ENCODE measurements at regions not wholly inside any gene's neighbourhood (a gene's known extent, or its start where the extent isn't known, plus 50 kb on each side); places are given as distances from the start of the nearest gene placed in this dataset.

DNA sequence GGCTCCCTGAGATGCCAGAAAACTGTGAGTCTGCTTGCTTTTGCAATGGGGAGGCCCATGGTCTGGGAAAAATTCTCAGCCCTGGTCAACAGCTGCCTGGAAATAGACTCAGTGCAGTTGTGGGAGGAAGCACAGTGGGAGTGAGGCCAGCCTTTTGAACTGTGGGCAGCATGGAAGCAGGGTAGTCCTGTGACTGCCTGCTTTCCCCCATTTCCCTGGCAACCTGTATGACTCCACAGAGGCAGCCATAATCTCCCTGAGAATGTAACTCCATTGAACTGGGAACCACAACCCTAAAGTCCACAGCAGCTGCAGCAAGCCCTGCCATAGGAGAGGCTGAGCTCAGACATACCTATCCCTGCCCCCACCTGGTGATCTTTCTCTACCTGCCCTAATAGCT lies 494.6 kb upstream of the FAT3 start:
- intact Hi-C loops (cut with micrococcal nuclease): no loop called here
- CTCF ChIA-PET: no interaction called here
- no peaks in the 10 kb centered on the region for H3K36me3 ChIP-seq (ENCODE audit: control insufficient read depth in 2 of 3, insufficient read depth in 3 of 3, low read length in 3 of 3)

DNA sequence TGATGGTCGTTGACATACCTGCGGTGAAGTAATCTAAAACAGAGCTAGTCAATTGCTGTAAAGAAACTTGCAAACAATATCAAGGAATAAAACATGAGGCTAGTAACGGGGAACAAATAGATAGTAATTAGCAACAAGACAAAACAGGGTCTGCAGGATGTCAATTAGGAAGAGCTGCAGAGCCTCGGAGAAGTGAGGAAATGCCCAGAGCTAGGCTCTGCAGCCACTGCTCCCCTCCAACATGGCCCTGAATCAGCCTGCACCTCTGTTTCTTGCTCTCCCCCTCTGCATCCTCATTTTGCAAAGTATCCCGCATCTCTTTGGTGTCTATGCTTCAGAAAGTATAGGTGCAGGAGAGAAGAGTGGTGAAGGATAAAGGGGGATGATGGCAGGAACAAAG lies 507.4 kb upstream of the FAT3 start:
- Mint-ChIP-seq H3K4me3 (no peak overlapping the region), H3K36me3 (no peaks in the 10 kb centered on the region), H3K27ac (no peak overlapping the region), H3K27me3 (no peaks in the 10 kb centered on the region), H3K4me1 (no peaks in the 10 kb centered on the region), H3K9me3 (peaks cover 0 to 15% (median 6%) of the 10 kb centered on the region in 11 donors)
- no peaks in the 10 kb centered on the region for H3K27me3 ChIP-seq (ENCODE audit: control insufficient read depth in 2 of 2, insufficient read depth in 2 of 2, low read length in 2 of 2)
- ChIA-PET POLR2A (no interaction called here), CTCF (no interaction called here)
- H3K4me1 ChIP-seq (ENCODE audit: control insufficient read depth in 2 of 2, insufficient read depth in 2 of 2, low read length in 2 of 2): no peaks in the 10 kb centered on the region
- no peak overlapping the region for H3K4me3 ChIP-seq (ENCODE audit: low read length)
- ATAC-seq (no peak), DNase-seq (no peak)
- no peaks in the 10 kb centered on the region for H3K36me3 ChIP-seq (ENCODE audit: control insufficient read depth in 2 of 3, insufficient read depth in 3 of 3, low read length in 3 of 3)
- intact Hi-C loops (cut with micrococcal nuclease): no loop called here
- no peak overlapping the region for H3K27ac ChIP-seq (ENCODE audit: low read depth, low read length)
- no peaks in the 10 kb centered on the region for H3K9me3 ChIP-seq (ENCODE audit: control insufficient read depth in 2 of 3, low read length in 3 of 3)

More for the DNA sequence above, 494.6 kb upstream of the FAT3 start:
- Histone ChIP-seq H3K27me3 (ENCODE audit: control insufficient read depth in 2 of 2, insufficient read depth in 2 of 2, low read length in 2 of 2) (no peaks in the 10 kb centered on the region), H3K4me1 (ENCODE audit: control insufficient read depth in 2 of 2, insufficient read depth in 2 of 2, low read length in 2 of 2) (no peaks in the 10 kb centered on the region), H3K9me3 (ENCODE audit: control insufficient read depth in 2 of 3, low read length in 3 of 3) (peaks cover 0 to 4% (median 0%) of the 10 kb centered on the region in 3 experiments), H3K27ac (ENCODE audit: low read depth, low read length) (no peak overlapping the region), H3K4me3 (ENCODE audit: low read length) (no peak overlapping the region)
- H3K27me3 Mint-ChIP-seq: no peaks in the 10 kb centered on the region
- ATAC-seq (no peak), DNase-seq (no peak)
- H3K36me3 Mint-ChIP-seq: peaks cover 0 to 4% (median 0%) of the 10 kb centered on the region in 5 donors
- POLR2A ChIA-PET: no interaction called here
- H3K9me3 Mint-ChIP-seq: peaks cover 5 to 27% (median 9%) of the 10 kb centered on the region in 11 donors
- no peak overlapping the region for H3K27ac Mint-ChIP-seq
- no peaks in the 10 kb centered on the region for H3K4me1 Mint-ChIP-seq
- H3K4me3 Mint-ChIP-seq: no peak overlapping the region

DNA sequence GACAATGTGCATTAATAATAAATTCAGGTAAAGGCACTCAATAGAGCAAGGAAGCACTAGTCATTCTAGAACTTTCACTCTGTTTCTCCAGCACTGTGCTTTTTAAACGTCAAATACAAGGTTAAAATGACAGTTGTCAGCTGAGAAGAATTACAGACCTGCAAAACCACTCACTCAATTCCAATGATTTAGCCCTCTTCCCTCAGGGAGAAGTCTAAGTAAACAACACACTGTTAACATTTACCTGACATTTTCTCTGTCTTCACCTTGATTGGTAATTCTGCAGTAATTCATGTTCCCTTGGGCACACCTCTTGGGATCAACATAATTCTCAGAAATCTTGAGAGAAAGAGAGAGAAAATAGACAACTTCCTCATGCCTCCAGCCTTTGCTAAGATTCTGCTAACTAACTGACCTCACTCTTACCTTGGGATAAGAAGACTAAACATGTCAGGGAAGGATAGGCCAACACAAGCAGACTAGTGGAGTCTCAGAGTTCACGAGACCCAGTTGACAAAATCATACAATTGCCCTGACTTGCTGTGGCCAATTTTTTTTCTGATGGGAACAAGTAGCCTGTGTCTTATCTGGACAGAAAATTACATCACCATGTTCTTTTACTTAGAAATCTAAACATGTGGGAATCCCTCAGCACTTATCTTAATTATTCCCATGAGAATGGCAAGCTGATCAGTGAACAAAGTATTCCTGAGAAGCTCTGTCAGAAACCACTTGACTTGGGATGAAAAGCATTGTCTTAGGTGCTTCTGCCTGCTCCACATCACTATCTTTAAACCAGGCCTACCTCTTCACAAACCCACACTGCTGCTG lies 516.8 kb upstream of the FAT3 start:
- H3K27ac ChIP-seq (ENCODE audit: low read depth, low read length): no peak overlapping the region
- Mint-ChIP-seq H3K27ac (no peak overlapping the region), H3K36me3 (no peaks in the 10 kb centered on the region), H3K9me3 (peaks cover 0 to 12% (median 4%) of the 10 kb centered on the region in 11 donors), H3K4me1 (no peaks in the 10 kb centered on the region), H3K4me3 (no peak overlapping the region), H3K27me3 (no peaks in the 10 kb centered on the region)
- CTCF ChIA-PET: no interaction called here
- no peak for DNase-seq
- no peaks in the 10 kb centered on the region for H3K36me3 ChIP-seq (ENCODE audit: control insufficient read depth in 2 of 3, insufficient read depth in 3 of 3, low read length in 3 of 3)
- intact Hi-C loops (cut with micrococcal nuclease): no loop called here
- POLR2A ChIA-PET: no interaction called here
- ATAC-seq: no peak
- no peaks in the 10 kb centered on the region for H3K27me3 ChIP-seq (ENCODE audit: control insufficient read depth in 2 of 2, insufficient read depth in 2 of 2, low read length in 2 of 2)
- no peak overlapping the region for H3K4me3 ChIP-seq (ENCODE audit: low read length)
- no peaks in the 10 kb centered on the region for H3K4me1 ChIP-seq (ENCODE audit: control insufficient read depth in 2 of 2, insufficient read depth in 2 of 2, low read length in 2 of 2)
- H3K9me3 ChIP-seq (ENCODE audit: control insufficient read depth in 2 of 3, low read length in 3 of 3): no peaks in the 10 kb centered on the region

DNA sequence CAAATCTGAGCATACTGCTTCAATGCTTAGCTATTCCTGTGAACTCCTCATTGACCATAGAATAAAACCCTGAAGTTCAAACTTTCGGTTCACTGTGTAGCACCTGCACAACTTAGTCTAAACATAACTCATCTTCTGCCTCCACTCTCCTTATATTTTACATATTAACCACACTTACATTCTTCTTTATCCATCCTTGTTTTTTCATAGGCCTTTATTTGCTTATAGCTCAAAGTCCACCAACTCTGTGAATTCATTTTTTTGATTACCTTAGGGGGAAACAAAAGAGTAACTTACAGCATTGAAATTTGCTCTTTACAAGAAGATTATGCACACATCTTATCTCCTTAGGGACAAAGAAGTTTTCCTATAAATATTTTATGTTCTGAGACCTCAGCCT lies 521.6 kb upstream of the FAT3 start:
- POLR2A ChIA-PET: no interaction called here
- no peaks in the 10 kb centered on the region for H3K9me3 ChIP-seq (ENCODE audit: control insufficient read depth in 2 of 3, low read length in 3 of 3)
- intact Hi-C loops (cut with micrococcal nuclease): no loop called here
- no peaks in the 10 kb centered on the region for H3K4me1 ChIP-seq (ENCODE audit: control insufficient read depth in 2 of 2, insufficient read depth in 2 of 2, low read length in 2 of 2)
- H3K4me3 Mint-ChIP-seq: no peak overlapping the region
- no peak overlapping the region for H3K4me3 ChIP-seq (ENCODE audit: low read length)
- no peak for DNase-seq
- no peak overlapping the region for H3K27ac Mint-ChIP-seq
- no peak for ATAC-seq
- H3K36me3 ChIP-seq (ENCODE audit: control insufficient read depth in 2 of 3, insufficient read depth in 3 of 3, low read length in 3 of 3): no peaks in the 10 kb centered on the region
- no peak overlapping the region for H3K27ac ChIP-seq (ENCODE audit: low read depth, low read length)
- CTCF ChIA-PET: no interaction called here
- no peaks in the 10 kb centered on the region for H3K4me1 Mint-ChIP-seq
- no peaks in the 10 kb centered on the region for H3K36me3 Mint-ChIP-seq
- H3K9me3 Mint-ChIP-seq: peaks cover 0 to 12% (median 0%) of the 10 kb centered on the region in 11 donors
- H3K27me3 ChIP-seq (ENCODE audit: control insufficient read depth in 2 of 2, insufficient read depth in 2 of 2, low read length in 2 of 2): no peaks in the 10 kb centered on the region
- no peaks in the 10 kb centered on the region for H3K27me3 Mint-ChIP-seq

DNA sequence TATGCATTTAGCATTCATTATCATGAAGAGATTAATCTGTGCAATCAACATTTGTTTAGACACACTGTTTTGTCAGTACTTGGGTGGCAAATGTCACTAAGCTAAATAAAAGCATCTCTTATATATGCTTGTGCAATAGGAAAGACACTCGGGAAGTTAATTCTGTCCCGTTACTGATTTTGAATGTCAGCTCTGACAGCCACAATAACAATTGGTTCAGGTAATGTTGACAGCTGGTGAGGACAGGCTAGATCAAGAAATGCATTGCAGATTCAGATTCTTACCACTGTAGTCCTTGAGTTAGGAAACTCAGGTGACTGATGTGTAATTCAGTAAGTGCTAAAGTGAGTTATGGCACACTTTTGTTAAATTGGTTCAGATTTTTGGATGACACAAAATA lies 523.8 kb upstream of the FAT3 start:
- no peaks in the 10 kb centered on the region for H3K4me1 Mint-ChIP-seq
- no peak overlapping the region for H3K4me3 ChIP-seq (ENCODE audit: low read length)
- H3K27me3 Mint-ChIP-seq: no peaks in the 10 kb centered on the region
- no peak overlapping the region for H3K4me3 Mint-ChIP-seq
- peaks cover 0 to 21% (median 4%) of the 10 kb centered on the region in 11 donors for H3K9me3 Mint-ChIP-seq
- H3K9me3 ChIP-seq (ENCODE audit: control insufficient read depth in 2 of 3, low read length in 3 of 3): no peaks in the 10 kb centered on the region
- no peak overlapping the region for H3K27ac Mint-ChIP-seq
- H3K27me3 ChIP-seq (ENCODE audit: control insufficient read depth in 2 of 2, insufficient read depth in 2 of 2, low read length in 2 of 2): no peaks in the 10 kb centered on the region
- no peak overlapping the region for H3K27ac ChIP-seq (ENCODE audit: low read depth, low read length)
- no peaks in the 10 kb centered on the region for H3K4me1 ChIP-seq (ENCODE audit: control insufficient read depth in 2 of 2, insufficient read depth in 2 of 2, low read length in 2 of 2)
- no peaks in the 10 kb centered on the region for H3K36me3 ChIP-seq (ENCODE audit: control insufficient read depth in 2 of 3, insufficient read depth in 3 of 3, low read length in 3 of 3)
- ChIA-PET POLR2A (no interaction called here), CTCF (no interaction called here)
- no peak for DNase-seq
- intact Hi-C loops (cut with micrococcal nuclease): no loop called here
- H3K36me3 Mint-ChIP-seq: no peaks in the 10 kb centered on the region
- no peak for ATAC-seq

DNA sequence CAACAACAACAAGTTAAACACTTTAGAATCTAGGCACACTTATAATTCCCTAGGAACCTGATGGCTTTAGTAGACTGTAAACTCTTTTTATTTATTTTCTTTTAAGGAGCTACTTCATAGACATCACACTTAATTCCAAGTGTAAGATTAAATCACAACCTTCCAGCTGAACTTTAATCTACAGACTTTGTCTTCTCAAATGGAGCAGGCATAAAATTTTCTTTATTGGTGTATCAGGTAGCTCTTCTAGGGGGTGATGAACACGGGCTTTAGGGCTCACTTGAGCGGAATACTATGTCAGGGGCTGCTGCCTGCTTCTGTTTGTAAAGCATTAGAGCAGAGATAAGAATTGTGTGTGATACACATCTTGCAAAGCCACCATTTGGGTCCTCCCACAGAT lies 525.8 kb upstream of the FAT3 start:
- Histone ChIP-seq H3K4me3 (ENCODE audit: low read length) (no peak overlapping the region), H3K9me3 (ENCODE audit: control insufficient read depth in 2 of 3, low read length in 3 of 3) (no peaks in the 10 kb centered on the region), H3K4me1 (ENCODE audit: control insufficient read depth in 2 of 2, insufficient read depth in 2 of 2, low read length in 2 of 2) (no peaks in the 10 kb centered on the region), H3K36me3 (ENCODE audit: control insufficient read depth in 2 of 3, insufficient read depth in 3 of 3, low read length in 3 of 3) (no peaks in the 10 kb centered on the region), H3K27ac (ENCODE audit: low read depth, low read length) (no peak overlapping the region), H3K27me3 (ENCODE audit: control insufficient read depth in 2 of 2, insufficient read depth in 2 of 2, low read length in 2 of 2) (no peaks in the 10 kb centered on the region)
- no peaks in the 10 kb centered on the region for H3K4me1 Mint-ChIP-seq
- H3K9me3 Mint-ChIP-seq: peaks cover 0 to 27% (median 4%) of the 10 kb centered on the region in 11 donors
- intact Hi-C loops (cut with micrococcal nuclease): no loop called here
- CTCF ChIA-PET: no interaction called here
- no peak for DNase-seq
- no peak for ATAC-seq
- no peaks in the 10 kb centered on the region for H3K27me3 Mint-ChIP-seq
- H3K27ac Mint-ChIP-seq: no peak overlapping the region
- POLR2A ChIA-PET: no interaction called here
- H3K4me3 Mint-ChIP-seq: no peak overlapping the region
- no peaks in the 10 kb centered on the region for H3K36me3 Mint-ChIP-seq

DNA sequence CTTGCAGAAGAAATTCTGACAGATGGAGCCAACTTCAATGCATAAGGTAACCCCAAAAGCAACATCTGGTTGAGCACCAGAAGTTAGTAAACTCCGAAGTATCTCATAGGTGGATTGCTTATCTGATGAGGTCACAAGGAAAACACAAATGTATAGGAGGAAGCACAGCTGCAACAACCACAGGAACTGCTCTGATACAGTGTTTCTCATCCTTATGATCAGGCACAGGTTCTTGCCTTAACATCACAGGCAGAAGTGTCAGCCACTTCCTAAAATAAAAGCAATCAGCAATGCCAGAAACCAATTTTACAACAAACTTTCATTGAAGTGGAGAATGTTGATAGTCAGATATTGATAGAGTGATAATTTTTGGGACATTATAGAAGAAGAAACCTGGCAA lies 530.3 kb upstream of the FAT3 start:
- no peaks in the 10 kb centered on the region for H3K4me1 ChIP-seq (ENCODE audit: control insufficient read depth in 2 of 2, insufficient read depth in 2 of 2, low read length in 2 of 2)
- no peak overlapping the region for H3K4me3 ChIP-seq (ENCODE audit: low read length)
- no peaks in the 10 kb centered on the region for H3K36me3 ChIP-seq (ENCODE audit: control insufficient read depth in 2 of 3, insufficient read depth in 3 of 3, low read length in 3 of 3)
- Mint-ChIP-seq H3K27me3 (no peaks in the 10 kb centered on the region), H3K4me1 (no peaks in the 10 kb centered on the region), H3K27ac (no peak overlapping the region), H3K9me3 (peaks cover 0 to 16% (median 6%) of the 10 kb centered on the region in 11 donors), H3K4me3 (no peak overlapping the region), H3K36me3 (no peaks in the 10 kb centered on the region)
- H3K27ac ChIP-seq (ENCODE audit: low read depth, low read length): no peak overlapping the region
- no peaks in the 10 kb centered on the region for H3K9me3 ChIP-seq (ENCODE audit: control insufficient read depth in 2 of 3, low read length in 3 of 3)
- DNase-seq (no peak), ATAC-seq (no peak)
- intact Hi-C loops (cut with micrococcal nuclease): no loop called here
- CTCF ChIA-PET: no interaction called here
- POLR2A ChIA-PET: no interaction called here
- H3K27me3 ChIP-seq (ENCODE audit: control insufficient read depth in 2 of 2, insufficient read depth in 2 of 2, low read length in 2 of 2): no peaks in the 10 kb centered on the region

Measured in naive thymus-derived CD4-positive, alpha-beta T cell (primary cell).